Neural crest cell (in vitro differentiated cells): ENCODE measurements at regions not wholly inside any gene's neighbourhood (a gene's known extent, or its start where the extent isn't known, plus 50 kb on each side); places are given as distances from the start of the nearest gene placed in this dataset.

ENCODE experiments used
- DNase-seq: peaks from one replicate; pipeline ENCODE4 v3.0.0; 2021; ENCODE audit warnings: low read depth, mixed read lengths, low spot score
- H3K27ac Mint-ChIP-seq: one replicate; pipeline ENCODE4 v1.8.0; 2021; ENCODE audit warnings: mild to moderate bottlenecking, mixed read lengths; ENCODE audit not compliant: unreplicated experiment
- H3K27me3 Mint-ChIP-seq: 2 replicates; pipeline ENCODE4 v1.8.0; 2021; ENCODE audit warnings: low read depth, mild to moderate bottlenecking, mixed read lengths
- H3K36me3 Mint-ChIP-seq: 2 replicates; pipeline ENCODE4 v1.8.0; 2021; ENCODE audit warnings: low read depth, mild to moderate bottlenecking, mixed read lengths
- H3K4me1 Mint-ChIP-seq: 2 replicates; pipeline ENCODE4 v1.8.0; 2021; ENCODE audit warnings: mixed read lengths
- H3K4me3 Mint-ChIP-seq: one replicate; pipeline ENCODE4 v1.8.0; 2021; ENCODE audit warnings: mild to moderate bottlenecking, mixed read lengths
- H3K9me3 Mint-ChIP-seq: 2 replicates; pipeline ENCODE4 v1.8.0; 2021; ENCODE audit warnings: mixed read lengths
- CTCF ChIP-seq: fragments of 200-600 bp; sonication (generic); conservative IDR thresholded peaks from 2 replicates; pipeline ENCODE4 v1.5.0; 2021; ENCODE audit warnings: antibody characterized with exemption, mild to moderate bottlenecking

- no peak overlapping the region for H3K27ac Mint-ChIP-seq
- H3K4me1 Mint-ChIP-seq = peaks cover 29% of the 10 kb centered on the region
- TF ChIP-seq CTCF = no peak
Observed at GRCh38 chr11:129249923-129250322, 57.8 kb upstream of the ARHGAP32 start.

GRCh38 chr11:129249351-129249750, 57.2 kb upstream of the ARHGAP32 start:
- Mint-ChIP-seq H3K27me3 (no peaks in the 10 kb centered on the region), H3K4me1 (peaks cover 26% of the 10 kb centered on the region), H3K4me3 (no peak overlapping the region), H3K36me3 (peaks cover 2% of the 10 kb centered on the region), H3K9me3 (no peaks in the 10 kb centered on the region), H3K27ac (no peak overlapping the region)
- DNase-seq = no peak
- TF ChIP-seq CTCF = no peak

More at GRCh38 chr11:129249923-129250322, 57.8 kb upstream of the ARHGAP32 start:
- H3K9me3 Mint-ChIP-seq = no peaks in the 10 kb centered on the region
- no peak overlapping the region for H3K4me3 Mint-ChIP-seq
- DNase-seq = no peak
- peaks cover 2% of the 10 kb centered on the region for H3K36me3 Mint-ChIP-seq
- no peaks in the 10 kb centered on the region for H3K27me3 Mint-ChIP-seq

- no peaks in the 10 kb centered on the region for H3K27me3 Mint-ChIP-seq
- H3K4me1 Mint-ChIP-seq = peaks cover 24% of the 10 kb centered on the region
- H3K9me3 Mint-ChIP-seq = no peaks in the 10 kb centered on the region
- no peak for TF ChIP-seq CTCF
- peaks cover 3% of the 10 kb centered on the region for H3K36me3 Mint-ChIP-seq
- H3K4me3 Mint-ChIP-seq = no peak overlapping the region
- H3K27ac Mint-ChIP-seq = no peak overlapping the region
- DNase-seq = no peak
Observed at GRCh38 chr11:129248618-129249017, 56.5 kb upstream of the ARHGAP32 start.

GRCh38 chr11:129247135-129247534, 55.0 kb upstream of the ARHGAP32 start:
- TF ChIP-seq CTCF = no peak
- Mint-ChIP-seq H3K9me3 (no peaks in the 10 kb centered on the region), H3K27me3 (no peaks in the 10 kb centered on the region), H3K36me3 (peaks cover 8% of the 10 kb centered on the region), H3K4me3 (no peak overlapping the region), H3K27ac (no peak overlapping the region), H3K4me1 (peaks cover 14% of the 10 kb centered on the region)
- no peak for DNase-seq

GRCh38 chr11:129242855-129243254, 50.7 kb upstream of the ARHGAP32 start:
- H3K36me3 Mint-ChIP-seq = peaks cover 7% of the 10 kb centered on the region
- no peak overlapping the region for H3K27ac Mint-ChIP-seq
- peaks cover under 1% of the 10 kb centered on the region for H3K9me3 Mint-ChIP-seq
- no peak for TF ChIP-seq CTCF
- H3K4me3 Mint-ChIP-seq = no peak overlapping the region
- no peaks in the 10 kb centered on the region for H3K27me3 Mint-ChIP-seq
- DNase-seq = no peak
- H3K4me1 Mint-ChIP-seq = no peaks in the 10 kb centered on the region
